ENCODE measurements at regions not wholly inside any gene's neighbourhood (a gene's known extent, or its start where the extent isn't known, plus 50 kb on each side); places are given as distances from the start of the nearest gene placed in this dataset.

DNA sequence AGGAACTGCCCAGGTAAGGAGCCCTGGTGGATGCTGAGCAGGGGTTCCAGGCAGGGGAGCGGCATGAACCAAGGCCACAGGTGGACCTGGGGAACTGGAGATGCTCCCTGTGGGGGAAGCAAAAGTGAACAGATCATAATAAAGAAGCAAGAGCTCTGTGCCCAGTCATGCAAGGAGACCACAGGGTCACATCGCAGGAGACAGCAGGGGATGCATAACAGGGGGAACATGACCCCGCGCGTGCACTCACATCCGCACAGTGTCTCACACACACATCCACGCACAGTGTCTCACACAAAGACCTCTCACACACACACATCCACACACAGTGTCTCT is 473.3 kb upstream of the HS6ST1 start:
- 16% methylated on average over 7 of the region's 7 CpGs for WGBS (ENCODE audit: insufficient coverage, low coverage, missing lambda C conversion rate)
- DNase-seq (ENCODE audit: extremely low read depth in 1 of 4, low spot score in 3 of 4) (no peak), ATAC-seq (no peak), FAIRE-seq (no peak)
- no peak overlapping the region for H3K4me3 ChIP-seq
- H3K79me2 ChIP-seq (ENCODE audit: control insufficient read depth, insufficient read depth, low read length), result no peaks in the 10 kb centered on the region
- peaks cover 7 to 37% of the 10 kb centered on the region in 2 experiments; a peak in 3 of 5 replicates for H3K27me3 ChIP-seq (ENCODE audit: control insufficient read depth in 2 of 2, insufficient read depth in 2 of 2, low read length in 2 of 2)
- no peak overlapping the region for H2AFZ ChIP-seq (ENCODE audit: low read depth, low read length)
- H3K4me2 ChIP-seq (ENCODE audit: insufficient read depth, low read length), result no peak overlapping the region
- H3K27ac ChIP-seq (ENCODE audit: extremely low read depth, low read depth, low read length), result no peak overlapping the region
- no peaks in the 10 kb centered on the region for H4K20me1 ChIP-seq (replicated peaks; ENCODE audit: control insufficient read depth, insufficient read depth, low read length)
- no peak overlapping the region for H3K9ac ChIP-seq (ENCODE audit: insufficient read depth in 1 of 2, low read depth in 2 of 2, low read length in 2 of 2)
- peaks cover 3% of the 10 kb centered on the region for H3K9me1 ChIP-seq (ENCODE audit: control insufficient read depth, insufficient read depth, low read length)
- intact Hi-C loops (cut with micrococcal nuclease) (no loop called here), in situ Hi-C loops (cut with MboI) (no loop called here)
- ChIA-PET POLR2A (no interaction called here), CTCF (ENCODE audit: low intra/inter-chr PET ratio) (no interaction called here)
- no peaks in the 10 kb centered on the region for H3K9me3 ChIP-seq (replicated peaks; ENCODE audit: control insufficient read depth, insufficient read depth, low read depth, low read length)
- TF ChIP-seq U2AF1 (optimal IDR thresholded peaks at IDR 0.05; ENCODE audit: low read depth, low read length) (no peak), MTA1 (IDR thresholded peaks at IDR 0.05; ENCODE audit: borderline replicate concordance) (no peak), ZNF311 (CRISPR knock-in tag; IDR thresholded peaks at IDR 0.05) (no peak), MCM2 (IDR thresholded peaks at IDR 0.05; ENCODE audit: low read depth) (no peak), JUNB (CRISPR knock-in tag; conservative IDR thresholded peaks at IDR 0.05) (no peak), ZNF668 (CRISPR knock-in tag; IDR thresholded peaks at IDR 0.05) (no peak)
- H3K36me3 ChIP-seq (ENCODE audit: control insufficient read depth, insufficient read depth, low read length), result no peaks in the 10 kb centered on the region
- BruUV-seq (replicated peaks), result no TSS peak
- H3K4me1 ChIP-seq (replicated peaks in 1 of 2; ENCODE audit: control insufficient read depth in 2 of 2, insufficient read depth in 2 of 2, low read length in 2 of 2), result no peaks in the 10 kb centered on the region

DNA sequence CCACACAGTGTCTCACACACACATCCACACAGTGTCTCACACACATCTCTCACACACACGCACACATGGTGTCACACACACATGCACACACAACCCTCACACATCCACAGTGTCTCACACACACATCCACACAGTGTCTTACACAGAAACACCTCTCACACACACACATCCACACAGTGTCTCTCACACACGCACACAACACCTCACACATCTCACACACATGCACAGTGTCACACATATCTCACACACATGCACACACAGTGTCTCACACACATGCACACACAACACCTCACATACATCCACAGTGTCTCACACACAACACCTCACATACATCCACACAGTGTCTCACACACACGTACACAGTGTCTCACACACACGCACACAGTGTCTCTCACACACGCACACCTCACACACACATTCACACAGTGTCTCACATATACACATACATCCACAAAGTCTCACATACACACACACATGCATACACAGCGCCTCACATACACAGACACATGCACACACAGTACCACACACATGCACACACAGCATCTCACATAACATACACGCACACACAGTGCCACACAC is 473.9 kb upstream of the HS6ST1 start:
- Histone ChIP-seq H3K9me3 (replicated peaks; ENCODE audit: control insufficient read depth, insufficient read depth, low read depth, low read length) (no peaks in the 10 kb centered on the region), H3K36me3 (ENCODE audit: control insufficient read depth, insufficient read depth, low read length) (no peaks in the 10 kb centered on the region), H4K20me1 (replicated peaks; ENCODE audit: control insufficient read depth, insufficient read depth, low read length) (no peaks in the 10 kb centered on the region), H3K27ac (ENCODE audit: extremely low read depth, low read depth, low read length) (no peak overlapping the region), H3K4me2 (ENCODE audit: insufficient read depth, low read length) (no peak overlapping the region), H3K27me3 (ENCODE audit: control insufficient read depth in 2 of 2, insufficient read depth in 2 of 2, low read length in 2 of 2) (peaks cover 7 to 37% of the 10 kb centered on the region in 2 experiments; a peak in 3 of 5 replicates), H2AFZ (ENCODE audit: low read depth, low read length) (no peak overlapping the region), H3K4me1 (replicated peaks in 1 of 2; ENCODE audit: control insufficient read depth in 2 of 2, insufficient read depth in 2 of 2, low read length in 2 of 2) (no peaks in the 10 kb centered on the region), H3K4me3 (no peak overlapping the region), H3K79me2 (ENCODE audit: control insufficient read depth, insufficient read depth, low read length) (no peaks in the 10 kb centered on the region), H3K9me1 (ENCODE audit: control insufficient read depth, insufficient read depth, low read length) (peaks cover 3% of the 10 kb centered on the region), H3K9ac (ENCODE audit: insufficient read depth in 1 of 2, low read depth in 2 of 2, low read length in 2 of 2) (no peak overlapping the region)
- ChIA-PET POLR2A (no interaction called here), CTCF (ENCODE audit: low intra/inter-chr PET ratio) (no interaction called here)
- WGBS (ENCODE audit: insufficient coverage, low coverage, missing lambda C conversion rate), result 0% methylated on average over 7 of the region's 7 CpGs
- ATAC-seq (no peak), FAIRE-seq (no peak), DNase-seq (ENCODE audit: extremely low read depth in 1 of 4, low spot score in 3 of 4) (no peak)
- intact Hi-C loops (cut with micrococcal nuclease), result no loop called here
- in situ Hi-C loops (cut with MboI), result no loop called here
- BruUV-seq (replicated peaks), result no TSS peak
- TF ChIP-seq HNRNPLL (IDR thresholded peaks at IDR 0.05; ENCODE audit: low read depth, low read length, poor library complexity, severe bottlenecking), result no peak
- TF ChIP-seq ILK (tag; IDR thresholded peaks at IDR 0.05; ENCODE audit: borderline replicate concordance, low read depth), result no peak
- no peak for TF ChIP-seq EGR1 (conservative IDR thresholded peaks at IDR 0.05)
- no peak for TF ChIP-seq MEF2A (IDR thresholded peaks at IDR 0.05; ENCODE audit: control insufficient read depth, low read depth, low read length)
- TF ChIP-seq SIX5 (IDR thresholded peaks at IDR 0.05; ENCODE audit: borderline replicate concordance in 1 of 2, insufficient read depth in 1 of 2, low read depth in 1 of 2, low read length in 2 of 2), result no peak
- TF ChIP-seq, protein P1, sequence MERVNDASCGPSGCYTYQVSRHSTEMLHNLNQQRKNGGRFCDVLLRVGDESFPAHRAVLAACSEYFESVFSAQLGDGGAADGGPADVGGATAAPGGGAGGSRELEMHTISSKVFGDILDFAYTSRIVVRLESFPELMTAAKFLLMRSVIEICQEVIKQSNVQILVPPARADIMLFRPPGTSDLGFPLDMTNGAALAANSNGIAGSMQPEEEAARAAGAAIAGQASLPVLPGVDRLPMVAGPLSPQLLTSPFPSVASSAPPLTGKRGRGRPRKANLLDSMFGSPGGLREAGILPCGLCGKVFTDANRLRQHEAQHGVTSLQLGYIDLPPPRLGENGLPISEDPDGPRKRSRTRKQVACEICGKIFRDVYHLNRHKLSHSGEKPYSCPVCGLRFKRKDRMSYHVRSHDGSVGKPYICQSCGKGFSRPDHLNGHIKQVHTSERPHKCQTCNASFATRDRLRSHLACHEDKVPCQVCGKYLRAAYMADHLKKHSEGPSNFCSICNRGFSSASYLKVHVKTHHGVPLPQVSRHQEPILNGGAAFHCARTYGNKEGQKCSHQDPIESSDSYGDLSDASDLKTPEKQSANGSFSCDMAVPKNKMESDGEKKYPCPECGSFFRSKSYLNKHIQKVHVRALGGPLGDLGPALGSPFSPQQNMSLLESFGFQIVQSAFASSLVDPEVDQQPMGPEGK (CRISPR knock-in tag; IDR thresholded peaks at IDR 0.05; ENCODE audit: borderline replicate concordance), result no peak
- TF ChIP-seq TRIM24 (IDR thresholded peaks at IDR 0.05), result no peak
- no peak for TF ChIP-seq CHD2 (IDR thresholded peaks at IDR 0.05; ENCODE audit: low read depth, low read length)
- TF ChIP-seq CC2D1A (IDR thresholded peaks at IDR 0.05), result no peak
- no peak for TF ChIP-seq FOXJ2 (tag; IDR thresholded peaks at IDR 0.05)
- TF ChIP-seq EP300 (IDR thresholded peaks at IDR 0.05; ENCODE audit: low read length), result no peak
